ENCODE measurements at regions not wholly inside any gene's neighbourhood (a gene's known extent, or its start where the extent isn't known, plus 50 kb on each side); places are given as distances from the start of the nearest gene placed in this dataset.

DNA sequence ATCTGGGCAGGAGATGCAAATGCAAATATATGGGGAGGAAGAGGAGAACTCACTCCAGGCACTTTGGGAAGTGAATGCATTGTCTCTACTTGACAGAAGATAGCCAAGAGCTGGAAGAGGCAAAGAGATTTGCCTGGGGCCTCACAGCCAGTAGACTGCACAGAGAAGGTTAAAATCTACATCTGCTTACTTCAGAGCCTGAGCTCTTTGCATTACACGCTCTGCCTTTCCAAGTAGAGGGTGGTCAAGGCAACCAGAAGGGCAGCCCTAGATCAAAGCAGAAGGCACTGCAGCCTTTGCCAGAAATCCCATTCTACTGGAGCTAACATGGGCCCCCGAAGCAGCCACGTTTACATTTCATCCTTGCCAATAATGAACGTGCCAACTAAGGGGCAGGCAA lies 407.2 kb upstream of the CCL2 start:
- TF ChIP-seq, protein P1, sequence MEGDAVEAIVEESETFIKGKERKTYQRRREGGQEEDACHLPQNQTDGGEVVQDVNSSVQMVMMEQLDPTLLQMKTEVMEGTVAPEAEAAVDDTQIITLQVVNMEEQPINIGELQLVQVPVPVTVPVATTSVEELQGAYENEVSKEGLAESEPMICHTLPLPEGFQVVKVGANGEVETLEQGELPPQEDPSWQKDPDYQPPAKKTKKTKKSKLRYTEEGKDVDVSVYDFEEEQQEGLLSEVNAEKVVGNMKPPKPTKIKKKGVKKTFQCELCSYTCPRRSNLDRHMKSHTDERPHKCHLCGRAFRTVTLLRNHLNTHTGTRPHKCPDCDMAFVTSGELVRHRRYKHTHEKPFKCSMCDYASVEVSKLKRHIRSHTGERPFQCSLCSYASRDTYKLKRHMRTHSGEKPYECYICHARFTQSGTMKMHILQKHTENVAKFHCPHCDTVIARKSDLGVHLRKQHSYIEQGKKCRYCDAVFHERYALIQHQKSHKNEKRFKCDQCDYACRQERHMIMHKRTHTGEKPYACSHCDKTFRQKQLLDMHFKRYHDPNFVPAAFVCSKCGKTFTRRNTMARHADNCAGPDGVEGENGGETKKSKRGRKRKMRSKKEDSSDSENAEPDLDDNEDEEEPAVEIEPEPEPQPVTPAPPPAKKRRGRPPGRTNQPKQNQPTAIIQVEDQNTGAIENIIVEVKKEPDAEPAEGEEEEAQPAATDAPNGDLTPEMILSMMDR (conservative IDR thresholded peaks at IDR 0.05), result no peak
- TF ChIP-seq ZFX (IDR thresholded peaks at IDR 0.05), result no peak
- H3K27ac ChIP-seq, result no peak overlapping the region

DNA sequence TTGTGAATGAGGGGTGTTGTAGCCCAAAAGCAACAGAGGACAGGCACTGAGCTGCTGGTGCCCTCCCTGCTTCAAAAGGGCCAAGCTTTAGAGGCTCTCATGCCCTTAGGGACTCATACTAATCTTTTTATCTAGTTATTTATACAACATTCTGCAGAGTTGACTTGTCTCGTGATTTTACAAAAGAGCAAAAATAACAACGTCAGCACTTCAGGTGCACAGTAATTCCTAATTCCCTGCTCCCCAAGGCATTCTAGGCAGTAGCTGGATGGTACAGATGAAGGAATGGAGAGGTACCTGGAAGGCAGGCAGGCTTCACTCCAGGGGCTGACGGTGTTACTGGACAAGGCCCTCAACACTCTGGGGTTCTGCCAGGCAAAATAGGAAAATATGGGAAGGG lies 406.7 kb upstream of the CCL2 start:
- TF ChIP-seq, protein P1 (conservative IDR thresholded peaks at IDR 0.05), result no peak
- no peak for TF ChIP-seq ZFX (IDR thresholded peaks at IDR 0.05)

DNA sequence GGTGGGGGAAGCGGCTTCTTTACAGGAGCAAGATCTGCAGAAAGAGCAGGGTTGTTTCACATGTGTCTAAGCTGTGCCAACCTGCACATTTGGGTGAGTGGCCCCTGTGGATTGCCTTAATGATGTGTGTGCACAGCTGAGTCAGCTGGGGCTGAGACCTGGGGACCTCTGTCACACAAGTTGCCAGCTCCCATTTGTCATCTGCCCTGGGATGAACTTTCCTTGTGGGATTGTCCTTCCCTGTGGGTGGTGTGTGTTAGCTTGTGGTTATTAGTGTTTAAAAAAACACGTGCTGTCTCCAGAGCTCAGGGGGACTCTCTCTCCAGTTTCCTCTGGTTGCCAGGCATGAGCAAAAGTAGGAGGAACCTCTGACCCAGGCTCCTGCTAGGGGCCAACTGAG lies 400.5 kb upstream of the CCL2 start:
- TF ChIP-seq ZFX (IDR thresholded peaks at IDR 0.05), result no peak
- TF ChIP-seq, protein P1 (conservative IDR thresholded peaks at IDR 0.05), result no peak
- no peak overlapping the region for H3K27ac ChIP-seq

More for the DNA sequence above, 406.7 kb upstream of the CCL2 start:
- no peak overlapping the region for H3K27ac ChIP-seq

DNA sequence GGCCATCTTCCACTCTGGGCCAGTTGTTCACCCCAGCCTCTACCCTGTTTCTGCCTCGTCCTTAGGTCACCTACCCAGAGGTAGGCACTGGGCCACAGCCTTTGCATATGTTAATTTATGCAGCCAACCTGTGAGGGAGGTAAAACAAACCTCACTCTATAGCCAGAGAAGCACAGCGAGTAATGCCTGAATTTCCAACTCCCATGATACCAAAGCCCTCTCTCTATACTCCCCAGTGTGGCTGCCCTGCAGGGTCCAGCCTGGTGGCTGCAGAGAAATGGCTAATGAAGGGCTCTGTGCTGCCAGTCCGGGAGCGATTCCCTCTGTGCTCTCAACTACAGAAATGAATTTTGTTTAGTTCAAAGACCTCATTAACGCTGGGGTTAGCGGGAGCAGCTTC lies 397.0 kb upstream of the CCL2 start:
- TF ChIP-seq, protein P1 (conservative IDR thresholded peaks at IDR 0.05), result no peak
- no peak for TF ChIP-seq ZFX (IDR thresholded peaks at IDR 0.05)
- no peak overlapping the region for H3K27ac ChIP-seq

- TF ChIP-seq, protein P1 (conservative IDR thresholded peaks at IDR 0.05), result no peak
- no peak for TF ChIP-seq ZFX (IDR thresholded peaks at IDR 0.05)
- no peak overlapping the region for H3K27ac ChIP-seq
Observed at GRCh38 chr17:33858682-33859081, 396.4 kb upstream of the CCL2 start.

DNA sequence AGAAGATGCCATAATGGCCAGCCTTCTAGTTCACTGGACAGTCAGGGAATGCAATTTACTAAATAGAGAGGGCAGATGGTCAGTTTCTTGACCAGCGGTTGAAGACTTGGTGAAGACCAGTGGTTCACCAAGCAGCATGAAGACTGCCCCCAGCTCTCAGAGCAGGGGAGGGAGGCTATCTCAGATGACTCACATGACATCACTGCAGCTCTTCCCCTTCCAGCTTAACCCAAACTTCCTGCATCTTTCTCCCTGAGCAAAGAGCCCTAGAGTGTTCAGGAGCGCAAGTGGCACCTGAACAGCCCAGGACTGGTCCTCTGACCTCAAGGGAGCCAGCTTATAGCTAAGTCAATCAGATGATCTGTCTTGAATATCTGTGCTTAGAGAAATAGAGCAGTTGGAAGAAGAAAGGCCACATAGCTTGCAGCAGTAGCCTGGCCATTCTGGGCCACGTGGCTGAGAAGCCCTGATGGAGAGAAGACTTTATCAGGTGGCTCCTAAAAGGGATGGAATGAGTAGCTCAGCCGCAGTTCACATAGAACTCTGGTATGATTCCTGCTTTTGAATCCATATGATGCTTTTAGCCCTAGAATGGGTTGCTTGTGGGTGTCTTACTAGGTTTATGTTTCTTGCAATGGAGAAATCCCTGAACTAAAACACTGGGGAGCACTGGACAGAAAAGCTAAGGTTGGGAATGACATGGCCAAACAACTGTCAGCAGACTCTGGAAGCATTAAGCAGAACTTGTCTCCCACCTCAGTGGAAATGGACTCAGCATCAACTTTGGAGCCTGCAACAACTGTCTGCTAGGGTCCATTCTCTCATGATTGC lies 392.1 kb upstream of the CCL2 start:
- H3K27ac ChIP-seq, result no peak overlapping the region
- TF ChIP-seq, protein P1 (conservative IDR thresholded peaks at IDR 0.05), result no peak
- TF ChIP-seq ZFX (IDR thresholded peaks at IDR 0.05), result no peak

GRCh38 chr17:33864758-33865229 lies 390.3 kb upstream of the CCL2 start:
- TF ChIP-seq, protein P1 (conservative IDR thresholded peaks at IDR 0.05), result no peak
- no peak for TF ChIP-seq ZFX (IDR thresholded peaks at IDR 0.05)
- H3K27ac ChIP-seq, result no peak overlapping the region
